22Rv1 (cell line): ENCODE measurements at regions not wholly inside any gene's neighbourhood (a gene's known extent, or its start where the extent isn't known, plus 50 kb on each side); places are given as distances from the start of the nearest gene placed in this dataset.

Experiments
- CTCF ChIP-seq: fragments of 450-650 bp; IDR thresholded peaks from 2 replicates; pipeline ENCODE4 v1.5.1; 2017; ENCODE audit warnings: mild to moderate bottlenecking
- ZFX ChIP-seq: fragments of 450-650 bp; IDR thresholded peaks from 2 replicates; pipeline ENCODE4 v1.6.1; 2017; ENCODE audit warnings: antibody characterized with exemption, borderline replicate concordance

- TF ChIP-seq CTCF (no peak), ZFX (no peak)
These were observed 257.1 kb downstream of the BCOR start for GRCh38 chrX:39840581-39841093.
